Type B pancreatic cell (in vitro differentiated cells): ENCODE measurements at regions not wholly inside any gene's neighbourhood (a gene's known extent, or its start where the extent isn't known, plus 50 kb on each side); places are given as distances from the start of the nearest gene placed in this dataset.

Source experiments
- DNase-seq: peaks from one replicate; pipeline ENCODE4 v3.0.0; 2021; ENCODE audit warnings: mixed read lengths; ENCODE audit not compliant: unreplicated experiment; ENCODE audit errors: extremely low spot score
- H3K27ac Mint-ChIP-seq: 2 replicates; pipeline ENCODE4 v1.8.0; 2021; ENCODE audit warnings: mild to moderate bottlenecking, mixed read lengths
- H3K27me3 Mint-ChIP-seq: 2 replicates; pipeline ENCODE4 v1.8.0; 2021; ENCODE audit warnings: mixed read lengths
- H3K36me3 Mint-ChIP-seq: 2 replicates; pipeline ENCODE4 v1.8.0; 2021; ENCODE audit warnings: mixed read lengths
- H3K4me1 Mint-ChIP-seq: one replicate; pipeline ENCODE4 v1.8.0; 2021; ENCODE audit warnings: mixed read lengths; ENCODE audit not compliant: unreplicated experiment
- H3K4me3 Mint-ChIP-seq: 2 replicates; pipeline ENCODE4 v1.8.0; 2021; ENCODE audit warnings: mild to moderate bottlenecking, mixed read lengths
- H3K9me3 Mint-ChIP-seq: 2 replicates; pipeline ENCODE4 v1.8.0; 2021; ENCODE audit warnings: mixed read lengths
- CTCF ChIP-seq: fragments of 200-600 bp; sonication (generic); conservative IDR thresholded peaks from 2 replicates; pipeline ENCODE4 v1.5.0; 2021; ENCODE audit warnings: antibody characterized with exemption, mild to moderate bottlenecking

- Mint-ChIP-seq H3K4me1 (peaks cover 31% of the 10 kb centered on the region), H3K27me3 (no peaks in the 10 kb centered on the region), H3K27ac (no peak overlapping the region), H3K4me3 (no peak overlapping the region), H3K36me3 (no peaks in the 10 kb centered on the region), H3K9me3 (peaks cover 7% of the 10 kb centered on the region)
- TF ChIP-seq CTCF, result no peak
- no peak for DNase-seq
Observed at GRCh38 chr6:21500314-21501020, 93.1 kb upstream of the SOX4 start.

GRCh38 chr6:21501021-21501354 lies 92.6 kb upstream of the SOX4 start:
- Mint-ChIP-seq H3K4me1 (peaks cover 27% of the 10 kb centered on the region), H3K4me3 (no peak overlapping the region), H3K27ac (no peak overlapping the region), H3K9me3 (peaks cover 7% of the 10 kb centered on the region), H3K27me3 (no peaks in the 10 kb centered on the region), H3K36me3 (no peaks in the 10 kb centered on the region)
- TF ChIP-seq CTCF, result no peak
- no peak for DNase-seq

GRCh38 chr6:21501815-21502214 lies 91.7 kb upstream of the SOX4 start:
- no peak for TF ChIP-seq CTCF

GRCh38 chr6:21502682-21503081 lies 90.9 kb upstream of the SOX4 start:
- Mint-ChIP-seq H3K4me1 (peaks cover 24% of the 10 kb centered on the region), H3K4me3 (no peak overlapping the region), H3K27ac (no peak overlapping the region), H3K36me3 (no peaks in the 10 kb centered on the region), H3K9me3 (peaks cover 7% of the 10 kb centered on the region), H3K27me3 (no peaks in the 10 kb centered on the region)
- DNase-seq, result no peak
- TF ChIP-seq CTCF, result no peak

More at GRCh38 chr6:21501815-21502214, 91.7 kb upstream of the SOX4 start:
- H3K27ac Mint-ChIP-seq, result no peak overlapping the region
- H3K4me1 Mint-ChIP-seq, result peaks cover 21% of the 10 kb centered on the region
- no peak for DNase-seq
- peaks cover 7% of the 10 kb centered on the region for H3K9me3 Mint-ChIP-seq
- H3K36me3 Mint-ChIP-seq, result no peaks in the 10 kb centered on the region
- no peak overlapping the region for H3K4me3 Mint-ChIP-seq
- H3K27me3 Mint-ChIP-seq, result no peaks in the 10 kb centered on the region

GRCh38 chr6:21504790-21505189 lies 88.8 kb upstream of the SOX4 start:
- Mint-ChIP-seq H3K9me3 (peaks cover 7% of the 10 kb centered on the region), H3K4me1 (peaks cover 33% of the 10 kb centered on the region), H3K4me3 (no peak overlapping the region), H3K36me3 (no peaks in the 10 kb centered on the region), H3K27ac (no peak overlapping the region), H3K27me3 (no peaks in the 10 kb centered on the region)
- DNase-seq, result no peak
- no peak for TF ChIP-seq CTCF
